A673 (cell line): ENCODE measurements at regions not wholly inside any gene's neighbourhood (a gene's known extent, or its start where the extent isn't known, plus 50 kb on each side); places are given as distances from the start of the nearest gene placed in this dataset.

Source experiments
- BruUV-seq: library from RNA; stranded (reverse); fragments of 400-500 nt; replicated peaks from 2 replicates; lab custom pipeline; 2021; lab: Mats Ljungman, UMichigan
- CTCF ChIA-PET: fragments of 300-600 bp; sonication (Branson Sonifier 250); formaldehyde crosslinking; loops from one replicate; lab custom pipeline; 2022; ENCODE audit warnings: antibody characterized with exemption; lab: Charles Lee
- POLR2A ChIA-PET: fragments of 300-600 bp; sonication (Branson Sonifier 250); formaldehyde crosslinking; loops from one replicate; lab custom pipeline; 2022; ENCODE audit warnings: antibody characterized with exemption; ENCODE audit not compliant: low non-redundant PET; lab: Charles Lee
- DNase-seq: peaks from one replicate; pipeline ENCODE4 v3.0.0-alpha.2; 2015; ENCODE audit warnings: low spot score
- H3K27ac ChIP-seq: fragments of 200-600 bp; sonication (generic); 2 replicates; pipeline ENCODE4 v1.5.1; 2016; ENCODE audit warnings: mixed run types, low read depth, mild to moderate bottlenecking, mixed read lengths, antibody characterized with exemption, low read length; ENCODE audit not compliant: poor library complexity, severe bottlenecking
- H3K27me3 ChIP-seq: fragments of 200-600 bp; sonication (generic); replicated peaks from 2 replicates; pipeline ENCODE4 v1.6.1; 2017; ENCODE audit warnings: mixed run types, low read depth, mild to moderate bottlenecking, mixed read lengths, antibody characterized with exemption, low read length; ENCODE audit not compliant: insufficient read depth, poor library complexity
- H3K36me3 ChIP-seq: fragments of 200-600 bp; sonication (generic); 2 replicates; pipeline ENCODE4 v1.6.1; 2016; ENCODE audit warnings: mixed run types, mild to moderate bottlenecking, mixed read lengths, antibody characterized with exemption, low read length; ENCODE audit not compliant: insufficient read depth, poor library complexity, severe bottlenecking
- H3K4me1 ChIP-seq: fragments of 200-600 bp; sonication (generic); 2 replicates; pipeline ENCODE4 v1.6.1; 2017; ENCODE audit warnings: mixed run types, mild to moderate bottlenecking, mixed read lengths, antibody characterized with exemption, low read length; ENCODE audit not compliant: insufficient read depth, poor library complexity, severe bottlenecking
- H3K4me3 ChIP-seq: fragments of 200-600 bp; sonication (generic); 2 replicates; pipeline ENCODE4 v1.5.1; 2016; ENCODE audit warnings: low read depth, mixed run types, mild to moderate bottlenecking, mixed read lengths, low read length; ENCODE audit not compliant: poor library complexity, severe bottlenecking
- H3K9me3 ChIP-seq: fragments of 200-600 bp; sonication (generic); 2 replicates; pipeline ENCODE4 v1.6.1; 2016; ENCODE audit warnings: mixed run types, low read depth, mild to moderate bottlenecking, mixed read lengths, antibody characterized with exemption, low read length; ENCODE audit not compliant: poor library complexity, severe bottlenecking
- EZH2 ChIP-seq: fragments of 200-600 bp; sonication (generic); IDR thresholded peaks from 2 replicates; pipeline ENCODE4 v1.6.1; 2017; ENCODE audit warnings: borderline replicate concordance, low read depth, mild to moderate bottlenecking, mixed read lengths, antibody characterized with exemption, low read length; ENCODE audit not compliant: poor library complexity, severe bottlenecking
- intact Hi-C: fragments of 100-400 bp; cut with micrococcal nuclease; formaldehyde crosslinking; loops from one replicate; pipeline ENCODE4 v1.10.0; 2022; ENCODE audit not compliant: unreplicated experiment
- TF ChIP-seq, protein P1 (sequence below): fragments of 300-800, 200-600 bp; sonication (generic); conservative IDR thresholded peaks from 2 replicates; pipeline ENCODE4 v1.5.1; 2017; ENCODE audit warnings: low read depth, mild to moderate bottlenecking, antibody characterized with exemption, low read length, moderate library complexity, mixed read lengths

- no peaks in the 10 kb centered on the region for H3K4me1 ChIP-seq
- ChIA-PET POLR2A (interaction anchor here (0.6 kb wide), 1 partner anchor 170 kb away, joined by 3 read pairs; no protein-coding TSS in a partner anchor), CTCF (no interaction called here)
- H3K9me3 ChIP-seq, result peaks cover 3% of the 10 kb centered on the region
- H3K4me3 ChIP-seq, result no peak overlapping the region
- H3K27ac ChIP-seq, result no peak overlapping the region
- no TSS peak for BruUV-seq
- H3K36me3 ChIP-seq, result no peaks in the 10 kb centered on the region
- intact Hi-C loops, result no loop called here
- H3K27me3 ChIP-seq, result no peaks in the 10 kb centered on the region
- no peak for DNase-seq
- no peak for TF ChIP-seq EZH2
- TF ChIP-seq, protein P1, sequence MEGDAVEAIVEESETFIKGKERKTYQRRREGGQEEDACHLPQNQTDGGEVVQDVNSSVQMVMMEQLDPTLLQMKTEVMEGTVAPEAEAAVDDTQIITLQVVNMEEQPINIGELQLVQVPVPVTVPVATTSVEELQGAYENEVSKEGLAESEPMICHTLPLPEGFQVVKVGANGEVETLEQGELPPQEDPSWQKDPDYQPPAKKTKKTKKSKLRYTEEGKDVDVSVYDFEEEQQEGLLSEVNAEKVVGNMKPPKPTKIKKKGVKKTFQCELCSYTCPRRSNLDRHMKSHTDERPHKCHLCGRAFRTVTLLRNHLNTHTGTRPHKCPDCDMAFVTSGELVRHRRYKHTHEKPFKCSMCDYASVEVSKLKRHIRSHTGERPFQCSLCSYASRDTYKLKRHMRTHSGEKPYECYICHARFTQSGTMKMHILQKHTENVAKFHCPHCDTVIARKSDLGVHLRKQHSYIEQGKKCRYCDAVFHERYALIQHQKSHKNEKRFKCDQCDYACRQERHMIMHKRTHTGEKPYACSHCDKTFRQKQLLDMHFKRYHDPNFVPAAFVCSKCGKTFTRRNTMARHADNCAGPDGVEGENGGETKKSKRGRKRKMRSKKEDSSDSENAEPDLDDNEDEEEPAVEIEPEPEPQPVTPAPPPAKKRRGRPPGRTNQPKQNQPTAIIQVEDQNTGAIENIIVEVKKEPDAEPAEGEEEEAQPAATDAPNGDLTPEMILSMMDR, result no peak
Measured at GRCh38 chr12:83691730-83692129, 1005.0 kb downstream of the TMTC2 start.

- no TSS peak for BruUV-seq
- no peaks in the 10 kb centered on the region for H3K4me1 ChIP-seq
- H3K4me3 ChIP-seq, result no peak overlapping the region
- peaks cover 3% of the 10 kb centered on the region for H3K9me3 ChIP-seq
- intact Hi-C loops, result no loop called here
- TF ChIP-seq EZH2, result no peak
- TF ChIP-seq, protein P1, result no peak
- H3K27ac ChIP-seq, result no peak overlapping the region
- no peak for DNase-seq
- H3K27me3 ChIP-seq, result no peaks in the 10 kb centered on the region
- no peaks in the 10 kb centered on the region for H3K36me3 ChIP-seq
- ChIA-PET POLR2A (no interaction called here), CTCF (no interaction called here)
Measured at GRCh38 chr12:83690465-83690864, 1003.8 kb downstream of the TMTC2 start.

DNA sequence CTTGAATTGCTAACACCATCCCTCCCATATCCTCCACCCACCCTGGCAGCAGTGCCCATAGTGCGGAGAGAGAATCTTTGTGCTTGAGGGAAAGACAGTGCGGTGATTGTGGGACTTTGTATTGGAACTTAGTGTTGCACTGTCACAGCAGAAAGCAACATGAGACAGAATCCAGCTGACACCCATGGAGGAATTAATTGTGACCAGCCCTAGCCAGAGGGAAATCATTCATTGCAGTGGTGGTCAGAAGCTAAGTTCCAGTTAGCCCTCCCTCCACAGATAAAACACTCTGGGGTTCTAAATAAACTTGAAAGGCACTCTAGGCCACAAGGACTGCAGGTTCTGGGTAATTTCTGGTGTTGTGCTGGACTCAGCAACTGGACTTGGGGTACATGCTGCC is 1002.6 kb downstream of the TMTC2 start:
- POLR2A ChIA-PET, result no interaction called here
- Histone ChIP-seq H3K9me3 (peaks cover 3% of the 10 kb centered on the region), H3K4me3 (no peak overlapping the region), H3K36me3 (no peaks in the 10 kb centered on the region), H3K27me3 (no peaks in the 10 kb centered on the region), H3K4me1 (no peaks in the 10 kb centered on the region), H3K27ac (no peak overlapping the region)
- CTCF ChIA-PET, result no interaction called here
- BruUV-seq, result no TSS peak
- intact Hi-C loops, result no loop called here
- DNase-seq, result no peak
- TF ChIP-seq, protein P1, result no peak
- no peak for TF ChIP-seq EZH2
